Skeletal muscle cell (primary cell): ENCODE measurements at regions not wholly inside any gene's neighbourhood (a gene's known extent, or its start where the extent isn't known, plus 50 kb on each side); places are given as distances from the start of the nearest gene placed in this dataset.

Source experiments
- DNase-seq: peaks from one replicate; pipeline ENCODE4 v3.0.0-alpha.2; 2010; ENCODE audit warnings: low read depth
- H3K4me3 ChIP-seq: 2 replicates; pipeline ENCODE4 v1.5.1; 2011; ENCODE audit warnings: low read depth, mild to moderate bottlenecking, control low read depth, low read length, moderate library complexity

- DNase-seq: no peak
- no peak overlapping the region for H3K4me3 ChIP-seq
Observed at GRCh38 chr4:143273160-143273917, 63.3 kb upstream of the GAB1 start.

GRCh38 chr4:143280861-143281260, 55.8 kb upstream of the GAB1 start:
- DNase-seq: no peak
- H3K4me3 ChIP-seq: no peak overlapping the region

GRCh38 chr4:143281507-143282190, 55.0 kb upstream of the GAB1 start:
- DNase-seq: no peak
- H3K4me3 ChIP-seq: no peak overlapping the region

- no peak overlapping the region for H3K4me3 ChIP-seq
- DNase-seq: no peak
Observed at GRCh38 chr4:143282211-143282707, 54.4 kb upstream of the GAB1 start.

GRCh38 chr4:143285696-143286437, 50.8 kb upstream of the GAB1 start:
- DNase-seq: no peak
- no peak overlapping the region for H3K4me3 ChIP-seq

GRCh38 chr4:143286701-143287571, 49.7 kb upstream of the GAB1 start:
- peak overlapping the region; percentile 3 for H3K4me3 ChIP-seq

More at GRCh38 chr4:143286701-143287571, 49.7 kb upstream of the GAB1 start:
- no peak for DNase-seq
